Activated CD8-positive, alpha-beta memory T cell treated with anti-CD3 and anti-CD28 coated beads for 1 hour (primary cell): ENCODE measurements at regions not wholly inside any gene's neighbourhood (a gene's known extent, or its start where the extent isn't known, plus 50 kb on each side); places are given as distances from the start of the nearest gene placed in this dataset.
"Not testable (repeated sequence)": the region's sequence is repeated elsewhere in the genome, so short reads cannot be mapped to it uniquely, and the experiment has no call there.

Source experiments
- DNase-seq, 2 donors: peaks; one replicate each; pipeline ENCODE4 v3.0.0-alpha.2; 2020; ENCODE audit warnings: low read depth in 1 of 2; ENCODE audit errors: extremely low read depth in 1 of 2

DNA sequence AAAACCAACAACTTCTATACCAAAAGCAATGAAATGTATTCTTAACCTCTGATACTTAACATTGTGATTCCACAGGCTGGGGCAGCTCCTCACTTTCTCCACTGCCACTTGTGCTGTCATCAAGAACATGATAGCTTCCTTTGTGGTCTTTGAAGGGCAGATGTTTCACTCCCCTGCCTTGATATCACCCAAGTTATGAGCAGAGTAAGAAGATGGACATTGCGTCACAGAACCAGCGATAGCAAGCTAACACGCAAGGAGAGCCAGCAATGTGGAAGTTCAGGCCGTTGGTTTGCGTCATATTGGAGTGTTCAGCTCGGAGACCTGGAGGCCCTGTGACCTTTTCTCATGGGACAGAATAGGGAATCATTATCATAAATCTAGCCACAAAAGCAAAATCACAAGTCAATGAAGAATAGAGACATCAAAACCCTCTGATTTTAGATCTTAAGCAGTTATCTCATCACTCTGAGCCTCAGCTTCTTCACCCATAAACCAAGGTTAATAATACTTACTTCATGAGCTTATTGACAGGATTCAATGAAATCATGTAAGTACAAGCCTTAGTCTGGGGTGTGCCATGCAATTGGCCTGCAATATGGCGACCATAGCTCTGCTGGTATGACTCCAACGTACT, 183.8 kb upstream of the THBS1 start:
- no peak for DNase-seq

DNA sequence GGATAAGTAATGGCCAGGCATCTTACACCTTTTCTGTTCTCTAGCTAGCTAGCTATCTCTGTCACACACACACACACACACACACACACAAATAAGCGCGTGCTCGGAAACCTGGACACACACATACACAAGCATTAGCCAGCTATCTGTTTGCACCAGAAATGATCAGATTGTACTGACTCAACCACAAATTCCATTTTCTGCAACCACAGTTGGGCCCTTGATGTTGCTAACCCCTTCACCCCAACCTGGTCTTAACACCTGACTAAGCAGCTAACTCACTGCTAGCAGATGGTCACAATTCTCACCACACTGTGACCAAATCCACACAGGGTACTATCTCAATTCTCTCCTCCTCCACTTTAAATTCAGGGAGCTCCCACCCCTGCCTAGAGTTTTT, 183.0 kb upstream of the THBS1 start:
- no peak for DNase-seq

DNA sequence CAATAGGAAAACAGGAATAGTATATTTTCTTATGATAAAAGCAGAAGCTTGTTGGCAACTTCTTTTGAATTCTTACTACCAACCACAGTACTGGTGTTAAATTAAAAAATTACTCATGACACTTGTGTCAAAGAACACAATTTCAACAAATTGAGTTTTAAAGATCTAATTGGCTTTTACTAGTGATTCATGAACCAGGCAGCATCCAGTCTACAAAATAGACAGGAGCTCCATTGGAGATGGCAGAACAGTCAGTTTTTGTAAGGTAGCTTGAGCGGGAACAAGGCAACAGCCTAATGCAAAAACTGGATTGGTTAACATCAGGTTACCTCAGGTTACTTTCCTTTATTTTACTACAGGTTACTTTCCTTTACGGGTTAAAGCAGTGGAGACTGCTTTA, 181.3 kb upstream of the THBS1 start:
- no peak for DNase-seq

DNA sequence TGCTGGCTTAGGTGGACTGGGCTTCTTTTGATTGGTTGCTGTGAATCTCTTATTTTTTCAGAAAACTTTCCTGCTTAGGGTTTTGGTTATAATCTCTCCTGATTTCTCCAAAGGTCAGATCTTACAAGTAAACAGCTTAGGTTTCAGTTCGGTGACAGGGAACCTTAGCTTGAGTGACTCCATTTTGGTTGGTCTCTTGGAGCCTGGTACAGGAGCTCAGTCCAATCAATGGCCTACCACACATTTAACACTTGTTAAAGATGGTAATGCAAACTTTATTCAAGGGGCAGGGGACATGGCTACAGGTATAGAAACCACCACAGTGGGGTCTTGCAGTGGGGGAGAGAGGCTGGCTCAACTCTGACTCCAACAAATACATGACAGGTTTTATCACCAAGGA, 180.9 kb upstream of the THBS1 start:
- no peak for DNase-seq

DNA sequence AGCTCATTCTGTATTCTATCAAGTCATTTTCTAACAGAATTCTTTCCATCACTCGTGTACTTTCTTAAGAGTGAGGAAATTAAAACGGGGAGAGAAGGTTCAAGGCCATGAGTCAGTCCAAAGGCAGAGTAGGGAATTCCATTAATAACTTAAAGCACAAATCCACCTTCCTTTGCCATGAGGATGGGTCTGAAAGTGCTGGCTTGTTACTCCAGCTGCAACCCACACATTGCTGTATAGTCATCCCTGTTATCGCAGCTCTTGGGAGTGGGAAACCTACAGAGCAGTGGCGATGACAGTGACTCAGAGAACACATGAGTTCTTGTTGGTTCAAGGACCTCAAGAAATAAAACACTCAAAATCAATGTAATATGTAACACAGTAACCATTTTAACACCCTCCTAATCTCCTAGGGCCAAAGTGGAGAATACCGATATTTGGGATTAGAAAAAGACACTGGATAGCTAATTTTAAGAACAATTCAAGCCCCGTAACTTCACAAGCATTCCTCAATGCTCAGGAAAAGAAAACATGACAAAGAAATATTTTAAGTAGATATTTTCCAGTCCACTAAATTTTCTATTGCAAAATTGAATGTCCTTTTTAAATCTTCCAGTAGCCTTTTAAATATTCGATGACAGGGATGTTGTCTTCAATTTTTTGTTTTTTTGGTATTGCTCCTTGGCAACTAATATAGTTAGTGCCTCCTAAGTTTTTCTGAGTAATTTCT, 179.9 kb upstream of the THBS1 start:
- no peak for DNase-seq

DNA sequence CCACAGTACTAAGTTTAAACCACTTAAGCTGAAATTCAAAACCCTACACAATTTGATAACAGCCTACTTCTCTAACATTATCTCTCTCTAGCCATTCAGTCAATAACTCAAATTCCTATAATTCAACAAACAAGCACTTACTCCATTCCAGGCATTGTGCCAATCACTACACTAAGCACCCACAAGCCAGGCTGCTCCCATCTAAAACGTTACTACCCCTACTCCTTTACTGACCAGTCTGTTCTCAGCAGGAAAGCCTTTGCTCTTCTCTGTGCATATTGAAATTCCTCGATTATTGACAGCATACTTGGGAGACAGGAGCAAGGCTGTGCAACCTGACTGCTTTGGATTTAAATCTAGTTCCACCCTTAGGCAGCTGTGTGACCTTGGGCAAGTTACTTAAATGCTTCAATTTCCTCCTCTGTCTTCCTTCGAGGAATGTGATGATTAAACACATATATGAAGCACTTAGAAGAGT, 177.2 kb upstream of the THBS1 start:
- DNase-seq, result no peak

DNA sequence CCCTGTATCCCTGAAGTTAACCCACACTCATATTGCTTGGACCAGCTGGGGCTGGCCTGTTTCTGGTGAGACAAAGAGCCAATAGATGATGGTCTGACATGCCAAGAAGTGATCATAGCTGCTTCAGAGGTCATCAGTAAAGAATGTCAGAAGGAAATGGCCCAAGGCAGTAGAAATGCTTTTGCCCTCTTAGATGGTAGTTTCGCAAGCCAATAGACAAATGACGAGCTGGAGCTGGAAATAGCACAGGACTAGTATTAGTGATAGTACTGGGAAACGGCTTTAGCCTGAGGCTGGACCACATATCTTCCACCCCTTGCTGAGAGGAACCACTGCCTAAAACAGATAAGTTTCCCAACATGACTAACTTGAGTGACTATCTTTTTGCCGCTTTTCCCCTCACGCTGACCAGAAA, 176.1 kb upstream of the THBS1 start:
- no peak for DNase-seq

DNA sequence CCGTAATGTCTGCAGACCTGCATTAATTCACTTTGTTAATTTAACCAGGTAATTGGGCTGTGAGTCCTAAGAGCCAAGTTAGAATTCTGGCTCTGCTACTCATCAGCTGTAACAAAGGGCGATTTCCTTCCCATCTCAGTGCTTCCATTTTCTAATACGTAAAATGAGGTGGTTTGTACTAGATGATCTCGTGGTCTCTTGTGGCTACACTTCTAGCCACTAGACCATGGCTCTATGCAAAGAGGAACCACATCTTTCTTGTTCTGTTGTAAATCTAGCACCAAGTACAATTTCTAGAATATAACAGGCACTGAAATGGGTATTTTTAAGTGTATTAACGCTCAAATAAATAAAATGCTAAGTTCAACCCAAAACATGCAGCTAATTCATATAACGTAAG, 174.4 kb upstream of the THBS1 start:
- no peak for DNase-seq

DNA sequence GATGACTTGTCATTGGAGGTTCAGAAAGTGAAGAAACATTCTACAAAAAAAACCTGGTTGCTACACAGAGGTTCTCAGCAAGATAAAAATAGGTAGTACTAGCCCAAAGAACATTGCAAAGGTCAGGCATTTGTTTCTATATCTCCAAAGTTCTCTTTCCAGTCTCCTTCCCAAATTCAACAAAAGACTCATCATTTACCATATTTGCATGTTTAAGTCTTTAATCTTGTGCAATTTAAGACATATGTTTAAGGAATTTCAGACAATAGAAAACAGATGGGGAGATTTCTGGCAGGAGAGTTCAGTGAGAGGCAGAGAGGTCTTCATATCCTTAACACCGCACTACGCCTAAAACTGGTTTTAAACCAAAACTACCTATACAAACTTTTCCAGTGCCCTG, 173.8 kb upstream of the THBS1 start:
- DNase-seq, result no peak

DNA sequence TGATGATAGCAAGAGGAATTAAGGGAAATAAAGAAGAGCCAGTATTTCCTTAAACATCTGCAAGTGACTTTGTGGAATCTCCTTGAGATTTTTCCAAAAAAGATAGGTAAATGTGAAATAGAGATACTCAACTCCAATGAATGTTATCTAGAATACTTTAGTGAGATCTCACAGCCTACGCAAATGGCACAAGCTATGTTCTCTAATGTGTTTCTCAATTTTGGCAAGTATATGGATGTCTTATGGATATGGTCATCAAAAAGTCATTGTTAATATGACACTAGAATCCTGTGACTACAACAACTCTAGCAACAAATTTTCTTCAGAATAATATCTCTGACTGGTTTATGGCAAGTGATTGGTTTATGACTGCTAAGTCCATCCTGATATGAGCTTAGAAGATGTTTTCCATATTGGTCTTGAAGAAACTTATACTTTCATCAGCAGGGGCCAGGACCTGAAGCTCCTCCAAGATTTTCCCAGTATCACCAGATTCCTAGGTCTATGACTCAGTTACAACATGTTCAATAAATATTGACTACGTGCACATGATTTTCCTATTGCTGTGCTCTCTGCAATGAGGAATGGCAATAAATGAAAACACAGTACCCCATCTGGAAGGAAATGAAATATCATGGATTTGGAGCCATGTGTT, 170.9 kb upstream of the THBS1 start:
- DNase-seq, result no peak

DNA sequence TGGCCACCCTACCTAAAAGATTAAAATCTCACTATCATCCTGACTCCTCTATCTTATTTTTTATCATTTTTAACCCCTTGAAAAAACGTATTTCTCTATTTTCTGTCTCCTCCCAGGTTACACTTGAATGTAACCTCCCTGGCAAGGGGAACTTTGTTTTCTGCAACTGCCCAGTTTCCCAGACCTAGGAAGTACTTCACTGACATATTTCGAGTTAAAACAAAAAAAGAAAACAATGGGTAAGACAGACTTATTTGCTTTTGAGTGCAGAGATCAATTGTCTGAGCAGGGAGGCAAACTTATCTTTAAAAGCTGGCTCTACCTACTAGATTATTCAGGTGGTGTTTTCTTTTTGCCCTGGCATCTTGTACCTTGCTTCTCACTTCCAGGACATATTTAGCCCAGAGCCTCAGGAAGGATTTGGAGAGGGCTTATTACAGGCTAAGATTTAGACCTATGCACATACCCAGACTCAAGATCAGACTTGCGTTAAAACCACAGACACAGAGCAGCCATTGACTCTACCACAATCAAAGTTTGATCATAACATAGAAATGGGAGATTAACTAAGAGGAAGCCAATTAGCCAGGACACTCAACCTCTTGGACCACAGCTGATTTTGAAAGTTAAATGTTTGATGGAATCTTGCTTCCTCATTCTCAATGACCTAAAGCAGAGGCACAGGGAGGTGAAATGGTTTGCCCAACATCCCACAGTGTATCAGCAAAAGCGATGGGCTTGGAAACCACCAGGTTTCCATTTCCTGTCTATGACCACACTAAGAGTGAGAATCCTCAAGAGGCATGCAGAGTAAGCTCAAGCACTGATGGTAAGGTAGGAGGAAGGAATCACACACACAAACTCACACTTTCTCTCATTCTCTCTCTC, 169.5 kb upstream of the THBS1 start:
- DNase-seq, result no peak

DNA sequence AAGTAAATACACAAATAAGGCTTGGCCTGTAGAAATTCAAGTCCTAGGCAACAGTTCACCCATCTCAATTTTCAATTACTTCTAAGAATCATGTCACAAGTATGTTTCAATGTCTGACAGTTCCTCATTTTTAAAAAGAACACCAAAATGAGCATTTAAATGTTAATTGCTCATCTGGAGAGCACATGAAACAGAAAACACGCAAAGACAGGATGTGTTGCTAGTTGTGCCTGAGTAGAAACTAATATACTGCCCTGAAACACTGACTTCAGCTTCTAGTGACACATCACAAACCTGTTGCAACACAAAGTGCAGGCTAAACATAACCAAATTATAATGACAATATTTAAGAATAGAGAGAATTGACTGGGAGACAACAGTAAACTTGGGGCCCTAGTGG, 167.3 kb upstream of the THBS1 start:
- DNase-seq, result no peak

DNA sequence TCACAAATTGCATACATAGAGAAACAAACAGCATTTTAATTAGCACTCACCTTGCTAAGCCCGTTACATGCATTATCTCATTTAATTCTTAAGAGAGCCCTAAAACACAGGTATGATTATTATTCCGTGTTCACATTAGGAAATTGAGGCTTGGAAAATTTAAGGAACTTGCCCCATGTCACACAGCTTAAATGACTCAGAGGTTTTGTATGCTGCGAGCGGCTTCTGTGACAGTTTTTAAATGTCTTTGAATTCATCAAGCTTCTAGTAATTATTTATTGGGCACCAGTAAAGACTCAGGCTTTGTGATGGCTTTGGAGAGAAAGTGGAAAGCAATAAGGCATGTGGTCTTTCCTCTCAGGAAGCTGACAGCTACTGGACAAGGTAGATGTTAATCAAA, 166.7 kb upstream of the THBS1 start:
- no peak for DNase-seq

DNA sequence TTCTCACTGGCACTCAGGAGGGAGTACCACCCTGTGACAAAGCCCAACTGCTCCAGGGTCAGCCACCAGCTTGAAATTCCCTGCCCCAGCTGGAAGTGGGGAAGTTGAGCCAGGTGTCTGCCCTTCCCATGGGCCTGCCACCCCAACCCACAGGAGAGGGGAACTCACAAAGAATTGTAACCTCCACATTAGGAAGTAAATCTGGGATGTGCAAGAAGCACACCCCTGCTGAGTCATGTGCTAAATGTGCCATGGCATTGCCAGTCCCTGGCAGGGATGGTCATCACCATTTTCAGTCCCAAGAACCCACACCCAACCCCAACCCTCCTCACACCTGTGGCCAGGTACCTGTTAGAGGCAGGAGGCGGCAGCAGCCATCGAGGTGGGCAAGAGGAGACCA, 165.2 kb upstream of the THBS1 start:
- DNase-seq, result no peak

DNA sequence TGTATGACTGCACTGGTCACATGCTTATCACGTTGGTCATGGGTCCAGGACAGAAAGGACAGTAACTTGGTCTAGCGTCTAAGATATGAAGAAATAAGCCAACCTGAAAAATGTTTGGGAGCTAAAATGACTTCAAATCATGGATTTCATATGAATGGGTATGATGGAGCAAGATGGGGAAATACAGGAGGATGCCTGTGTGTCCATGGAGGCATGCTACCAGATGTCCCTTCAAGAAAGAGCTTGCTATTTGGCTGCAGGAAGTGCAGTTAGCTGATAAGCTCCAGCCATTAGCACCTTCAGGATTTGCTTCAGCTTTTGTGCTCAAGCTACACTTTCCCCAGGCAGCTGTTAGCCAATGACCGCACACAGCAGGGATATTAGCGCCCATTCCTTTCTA, 164.6 kb upstream of the THBS1 start:
- no peak for DNase-seq

DNA sequence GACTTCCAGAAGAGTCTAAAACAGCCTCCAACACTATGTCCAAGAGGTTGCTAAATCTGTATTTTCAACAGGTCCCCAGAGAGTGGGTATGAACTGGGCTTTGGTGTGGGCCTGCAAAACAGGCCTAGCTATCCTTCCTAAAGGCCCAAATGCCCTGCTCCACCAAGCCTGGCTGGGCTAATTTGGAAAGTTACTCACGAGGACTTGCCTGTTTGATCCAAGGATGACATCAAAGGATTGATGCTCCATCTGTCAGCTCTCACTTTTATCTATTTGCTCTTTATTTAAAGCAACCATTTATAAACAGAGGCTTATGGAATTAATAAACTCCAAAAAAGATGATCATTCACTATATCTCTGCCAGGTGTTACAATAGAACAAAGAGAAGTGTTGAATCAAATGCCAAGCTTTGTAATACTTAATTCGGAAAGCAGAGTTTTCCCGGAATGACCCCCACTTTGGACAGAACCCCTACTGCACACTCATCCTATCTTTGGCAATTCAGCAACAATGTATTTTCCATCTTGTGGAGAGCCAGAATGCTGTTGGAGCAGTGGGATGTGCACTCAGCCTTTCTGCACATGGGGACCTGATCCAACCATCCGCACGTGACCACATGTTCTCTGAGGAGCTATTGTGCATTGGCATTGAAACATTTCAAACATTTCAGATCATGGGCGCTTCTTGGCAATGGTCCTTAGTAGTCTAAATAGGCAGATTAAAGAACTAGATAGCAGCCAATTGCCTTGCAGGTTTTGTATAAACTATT, 163.3 kb upstream of the THBS1 start:
- no peak for DNase-seq

DNA sequence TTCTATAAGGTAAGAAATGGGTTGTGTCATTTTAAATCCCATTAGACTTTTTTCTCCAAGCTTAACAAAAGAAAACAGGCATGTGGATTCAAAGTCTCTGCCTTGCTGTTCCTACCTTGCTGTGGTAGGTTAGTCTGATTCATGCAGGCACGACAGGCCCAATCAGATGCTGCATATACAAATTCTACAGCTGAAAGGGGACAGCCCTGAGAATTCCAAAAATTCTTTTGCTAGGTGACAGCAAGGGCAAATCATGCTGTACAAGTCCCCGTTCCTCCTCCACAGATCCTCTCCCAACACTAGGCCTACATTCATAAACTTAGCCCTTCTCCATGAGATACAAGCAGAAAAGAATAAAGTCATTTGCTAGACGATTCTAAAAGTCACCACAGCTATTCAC, 161.2 kb upstream of the THBS1 start:
- DNase-seq, result no peak

DNA sequence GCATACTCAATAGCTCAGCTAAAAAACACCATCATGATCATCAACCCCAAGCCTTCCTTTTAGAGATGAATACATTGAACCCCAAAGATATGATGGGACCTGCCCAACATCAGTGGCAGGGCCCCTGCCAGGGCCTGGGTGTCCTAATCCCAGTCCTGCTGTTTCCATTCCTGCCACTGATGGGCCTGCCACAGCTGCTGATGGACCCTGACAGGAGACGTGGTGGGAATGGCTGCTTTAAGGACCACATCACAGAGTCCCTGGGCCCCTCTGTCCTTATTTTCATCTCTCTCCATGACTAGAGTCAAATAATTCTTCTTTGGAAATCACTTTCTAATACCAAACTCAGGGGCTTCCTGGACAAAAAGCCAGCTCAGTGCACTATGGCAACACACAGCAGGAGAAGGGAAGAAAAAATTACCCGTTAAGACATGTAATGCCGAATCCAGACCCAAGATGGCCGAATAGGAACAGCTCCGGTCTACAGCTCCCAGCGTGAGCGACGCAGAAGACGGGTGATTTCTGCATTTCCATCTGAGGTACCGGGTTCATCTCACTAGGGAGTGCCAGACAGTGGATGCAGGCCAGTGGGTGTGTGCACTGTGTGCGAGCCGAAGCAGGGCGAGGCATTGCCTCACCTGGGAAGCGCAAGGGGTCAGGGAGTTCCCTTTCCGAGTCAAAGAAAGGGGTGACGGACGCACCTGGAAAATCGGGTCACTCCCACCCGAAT, 160.6 kb upstream of the THBS1 start:
- not testable (repeated sequence) for DNase-seq

DNA sequence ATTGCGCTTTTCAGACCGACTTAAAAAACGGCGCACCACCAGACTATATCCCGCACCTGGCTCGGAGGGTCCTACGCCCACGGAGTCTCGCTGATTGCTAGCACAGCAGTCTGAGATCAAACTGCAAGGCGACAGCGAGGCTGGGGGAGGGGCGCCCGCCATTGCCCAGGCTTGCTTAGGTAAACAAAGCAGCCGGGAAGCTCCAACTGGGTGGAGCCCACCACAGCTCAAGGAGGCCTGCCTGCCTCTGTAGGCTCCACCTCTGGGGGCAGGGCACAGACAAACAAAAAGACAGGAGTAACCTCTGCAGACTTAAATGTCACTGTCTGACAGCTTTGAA, 160.1 kb upstream of the THBS1 start:
- DNase-seq, result not testable (repeated sequence)
